Endothelial cell of umbilical vein (primary cell): ENCODE measurements at regions not wholly inside any gene's neighbourhood (a gene's known extent, or its start where the extent isn't known, plus 50 kb on each side); places are given as distances from the start of the nearest gene placed in this dataset.
A peak's percentile ranks its signal among the peaks of the same experiment; 100 is the strongest.

Experiments used
- BruUV-seq: library from RNA; stranded (reverse); fragments of 400-500 nt; replicated peaks from 2 replicates; lab custom pipeline; 2021; lab: Mats Ljungman, UMichigan
- CTCF ChIA-PET: fragments of 300-600, 350-600 bp; sonication (Branson Sonifier 250); formaldehyde crosslinking; loops from one replicate; lab custom pipeline; 2021; ENCODE audit warnings: antibody characterized with exemption, inconsistent platforms; lab: Charles Lee
- POLR2A ChIA-PET: fragments of 300-600, 350-600 bp; sonication (Branson Sonifier 250); formaldehyde crosslinking; loops from one replicate; lab custom pipeline; 2021; ENCODE audit warnings: antibody characterized with exemption, inconsistent platforms; lab: Charles Lee
- DNase-seq: peaks from one replicate; pipeline ENCODE4 v3.0.0-alpha.2; 2011; ENCODE audit warnings: low read depth, low spot score
- FAIRE-seq: peaks from 2 replicates; lab custom pipeline; 2011; peaks lifted over from hg19 to GRCh38; lab: Jason Lieb, UNC
- H2AFZ ChIP-seq: 2 replicates; pipeline ENCODE4 v1.6.0; 2012; ENCODE audit warnings: low read depth, low read length, control low read depth, inconsistent platforms
- H3K27ac ChIP-seq: 2 replicates; pipeline ENCODE4 v1.5.1; 2011; ENCODE audit warnings: low read depth, mild to moderate bottlenecking, control low read depth, low read length, moderate library complexity; ENCODE audit not compliant: insufficient read depth
- H3K27me3 ChIP-seq, 2 experiments: 2 replicates each; pipeline versions ENCODE4 v1.6.0 to v1.6.1; 2011; ENCODE audit warnings: low read length in 2 of 2, mixed read lengths in 1 of 2; ENCODE audit not compliant: control insufficient read depth in 2 of 2, insufficient read depth in 2 of 2
- H3K36me3 ChIP-seq, 2 experiments: 2 replicates in 1 of 2; 3 replicates in 1 of 2; pipeline ENCODE4 v1.5.1; 2011; ENCODE audit warnings: low read length in 2 of 2, mild to moderate bottlenecking in 1 of 2, moderate library complexity in 1 of 2; ENCODE audit not compliant: control insufficient read depth in 2 of 2, insufficient read depth in 2 of 2; ENCODE audit errors: extremely low read depth in 1 of 2
- H3K4me1 ChIP-seq: 3 replicates; pipeline ENCODE4 v1.5.1; 2011; ENCODE audit warnings: mild to moderate bottlenecking, low read length; ENCODE audit not compliant: control insufficient read depth, insufficient read depth; ENCODE audit errors: extremely low read depth
- H3K4me2 ChIP-seq: 2 replicates; pipeline ENCODE4 v1.6.1; 2011; ENCODE audit warnings: low read length, control low read depth, mixed read lengths; ENCODE audit not compliant: insufficient read depth
- H3K4me3 ChIP-seq, 3 experiments: fragments of 200-600 bp in 1 of 3; sonication (generic), shearing (Covaris generic) in 1 of 3; replicated peaks in 1 of 3; 2 replicates each; pipeline ENCODE4 v1.5.1; 2011 to 2016; ENCODE audit warnings: control low read depth in 3 of 3, low read length in 3 of 3, mild to moderate bottlenecking in 2 of 3, inconsistent platforms in 1 of 3, low read depth in 1 of 3, moderate library complexity in 1 of 3; ENCODE audit not compliant: insufficient read depth in 1 of 3
- H3K79me2 ChIP-seq: 2 replicates; pipeline ENCODE4 v1.6.0; 2012; ENCODE audit warnings: low read length, inconsistent platforms; ENCODE audit not compliant: control insufficient read depth, insufficient read depth
- H3K9ac ChIP-seq: replicated peaks from 2 replicates; pipeline ENCODE3; 2011; ENCODE audit warnings: low read length, control low read depth; ENCODE audit not compliant: insufficient read depth; ENCODE audit errors: extremely low read depth
- H3K9me1 ChIP-seq: replicated peaks from 3 replicates; pipeline ENCODE4 v1.6.0; 2011; ENCODE audit warnings: mild to moderate bottlenecking, low read length; ENCODE audit not compliant: control insufficient read depth, insufficient read depth; ENCODE audit errors: extremely low read depth
- H3K9me3 ChIP-seq: replicated peaks from 2 replicates; pipeline ENCODE4 v1.5.1; 2012; ENCODE audit warnings: low read length, inconsistent platforms; ENCODE audit not compliant: control insufficient read depth, insufficient read depth
- H4K20me1 ChIP-seq: replicated peaks from 2 replicates; pipeline ENCODE3; 2011; ENCODE audit warnings: mild to moderate bottlenecking, low read length; ENCODE audit not compliant: control insufficient read depth, insufficient read depth; ENCODE audit errors: extremely low read depth
- EZH2 ChIP-seq: IDR thresholded peaks from 2 replicates; pipeline ENCODE4 v1.6.1; 2012; ENCODE audit warnings: borderline replicate concordance, low read depth, mild to moderate bottlenecking, moderate library complexity, low read length, inconsistent platforms; ENCODE audit not compliant: severe bottlenecking
- FOS ChIP-seq: IDR thresholded peaks from 2 replicates; pipeline ENCODE4 v1.6.1; 2011; ENCODE audit warnings: mild to moderate bottlenecking, low read length, moderate library complexity, borderline replicate concordance; ENCODE audit not compliant: insufficient read depth
- GATA2 ChIP-seq: IDR thresholded peaks from 2 replicates; pipeline ENCODE4 v1.7.0; 2011; ENCODE audit warnings: low read depth, mild to moderate bottlenecking, moderate library complexity, mixed read lengths, low read length; ENCODE audit not compliant: insufficient read length, insufficient read depth
- JUN ChIP-seq: IDR thresholded peaks from 2 replicates; pipeline ENCODE4 v1.6.1; 2011; ENCODE audit warnings: borderline replicate concordance, low read depth; ENCODE audit not compliant: insufficient read length, insufficient read depth
- MYC ChIP-seq: IDR thresholded peaks from one replicate; pipeline ENCODE4 v1.6.1; 2011; ENCODE audit warnings: mild to moderate bottlenecking, low read depth, low read length
- POLR2A ChIP-seq: IDR thresholded peaks from 2 replicates; pipeline ENCODE4 v1.6.1; 2012; ENCODE audit warnings: low read depth, mild to moderate bottlenecking, control low read depth, low read length
- POLR2AphosphoS5 ChIP-seq: IDR thresholded peaks from 2 replicates; pipeline ENCODE4 v1.6.1; 2012; ENCODE audit warnings: low read depth, mild to moderate bottlenecking, control low read depth, low read length, moderate library complexity; ENCODE audit not compliant: insufficient read depth
- dilution Hi-C: fragments of 300-500 bp; cut with MboI; formaldehyde crosslinking; loops from one replicate; pipeline ENCODE4 v1.15.0; 2019; ENCODE audit warnings: low sequenced_read_pairs; ENCODE audit not compliant: extremely low pct_ligation_motif_present
- intact Hi-C: fragments of 100-400 bp; cut with micrococcal nuclease; formaldehyde crosslinking; loops from one replicate; pipeline ENCODE4 v1.10.0; 2022
- TF ChIP-seq, protein P1 (sequence below), 2 donors: IDR thresholded peaks; 1 replicate in 1 of 2; 2 replicates in 1 of 2; pipeline ENCODE4 v1.5.1; 2011; ENCODE audit warnings: low read length in 2 of 2, mild to moderate bottlenecking in 2 of 2, moderate library complexity in 2 of 2, control low read depth in 1 of 2, inconsistent platforms in 1 of 2, low read depth in 1 of 2; ENCODE audit not compliant: insufficient read depth in 1 of 2; ENCODE audit errors: extremely low read depth in 1 of 2
- TF ChIP-seq, protein P2 (sequence below): IDR thresholded peaks from 2 replicates; pipeline ENCODE4 v1.6.1; 2011; ENCODE audit not compliant: insufficient read depth, insufficient read length

- Histone ChIP-seq H3K9ac (no peak overlapping the region), H4K20me1 (no peaks in the 10 kb centered on the region), H3K27me3 (peaks cover 2 to 5% of the 10 kb centered on the region in 2 experiments), H3K79me2 (no peaks in the 10 kb centered on the region), H3K36me3 (no peaks in the 10 kb centered on the region), H3K27ac (no peak overlapping the region), H3K4me1 (peaks cover 2% of the 10 kb centered on the region), H3K4me3 (no peak overlapping the region), H2AFZ (no peak overlapping the region), H3K4me2 (no peak overlapping the region), H3K9me1 (no peaks in the 10 kb centered on the region), H3K9me3 (no peaks in the 10 kb centered on the region)
- POLR2A ChIA-PET = interaction anchor here (0.6 to 1.7 kb wide), 2 partner anchors 51 to 727 kb away, joined by 4 to 5 read pairs; partner anchors contain the start of gene CTNNB1
- BruUV-seq = no TSS peak
- FAIRE-seq = peak; percentile 12
- no peak for TF ChIP-seq MYC
- CTCF ChIA-PET = interaction anchor here (0.7 to 1.2 kb wide), 2 partner anchors 54 to 568 kb away, joined by 3 read pairs; no protein-coding TSS in a partner anchor
- no peak for DNase-seq
- intact Hi-C loops = no loop called here
- dilution Hi-C loops = no loop called here
These were observed 50.8 kb upstream of the CTNNB1 start for GRCh38 chr3:41148478-41148877.

- FAIRE-seq (peak; percentile 35), DNase-seq (peak; percentile 91)
- Histone ChIP-seq H3K4me2 (no peak overlapping the region), H3K4me1 (peaks cover 2% of the 10 kb centered on the region), H2AFZ (no peak overlapping the region), H3K27ac (no peak overlapping the region), H3K36me3 (no peaks in the 10 kb centered on the region), H3K9ac (no peak overlapping the region), H3K4me3 (no peak overlapping the region), H3K79me2 (no peaks in the 10 kb centered on the region), H4K20me1 (no peaks in the 10 kb centered on the region), H3K9me1 (no peaks in the 10 kb centered on the region), H3K27me3 (peaks cover 2 to 5% of the 10 kb centered on the region in 2 experiments), H3K9me3 (no peaks in the 10 kb centered on the region)
- intact Hi-C loops (no loop called here), dilution Hi-C loops (no loop called here)
- CTCF ChIA-PET = no interaction called here
- POLR2A ChIA-PET = interaction anchor here (0.6 to 1.7 kb wide), 2 partner anchors 50 to 727 kb away, joined by 4 to 5 read pairs; partner anchors contain the start of gene CTNNB1
- TF ChIP-seq POLR2AphosphoS5 (no peak), MYC (no peak), POLR2A (no peak), EZH2 (no peak), GATA2 (no peak), FOS (no peak), JUN (no peak)
- TF ChIP-seq, protein P1, sequence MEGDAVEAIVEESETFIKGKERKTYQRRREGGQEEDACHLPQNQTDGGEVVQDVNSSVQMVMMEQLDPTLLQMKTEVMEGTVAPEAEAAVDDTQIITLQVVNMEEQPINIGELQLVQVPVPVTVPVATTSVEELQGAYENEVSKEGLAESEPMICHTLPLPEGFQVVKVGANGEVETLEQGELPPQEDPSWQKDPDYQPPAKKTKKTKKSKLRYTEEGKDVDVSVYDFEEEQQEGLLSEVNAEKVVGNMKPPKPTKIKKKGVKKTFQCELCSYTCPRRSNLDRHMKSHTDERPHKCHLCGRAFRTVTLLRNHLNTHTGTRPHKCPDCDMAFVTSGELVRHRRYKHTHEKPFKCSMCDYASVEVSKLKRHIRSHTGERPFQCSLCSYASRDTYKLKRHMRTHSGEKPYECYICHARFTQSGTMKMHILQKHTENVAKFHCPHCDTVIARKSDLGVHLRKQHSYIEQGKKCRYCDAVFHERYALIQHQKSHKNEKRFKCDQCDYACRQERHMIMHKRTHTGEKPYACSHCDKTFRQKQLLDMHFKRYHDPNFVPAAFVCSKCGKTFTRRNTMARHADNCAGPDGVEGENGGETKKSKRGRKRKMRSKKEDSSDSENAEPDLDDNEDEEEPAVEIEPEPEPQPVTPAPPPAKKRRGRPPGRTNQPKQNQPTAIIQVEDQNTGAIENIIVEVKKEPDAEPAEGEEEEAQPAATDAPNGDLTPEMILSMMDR (IDR thresholded peaks at IDR 0.05; ENCODE audit: extremely low read depth in 1 of 2, insufficient read depth in 1 of 2, low read depth in 1 of 2, low read length in 2 of 2) = no peak
- TF ChIP-seq, protein P2, sequence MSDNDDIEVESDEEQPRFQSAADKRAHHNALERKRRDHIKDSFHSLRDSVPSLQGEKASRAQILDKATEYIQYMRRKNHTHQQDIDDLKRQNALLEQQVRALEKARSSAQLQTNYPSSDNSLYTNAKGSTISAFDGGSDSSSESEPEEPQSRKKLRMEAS = no peak
- no TSS peak for BruUV-seq
These were observed 50.4 kb upstream of the CTNNB1 start for GRCh38 chr3:41148901-41149300.
